ENCODE measurements at regions not wholly inside any gene's neighbourhood (a gene's known extent, or its start where the extent isn't known, plus 50 kb on each side); places are given as distances from the start of the nearest gene placed in this dataset.

DNA sequence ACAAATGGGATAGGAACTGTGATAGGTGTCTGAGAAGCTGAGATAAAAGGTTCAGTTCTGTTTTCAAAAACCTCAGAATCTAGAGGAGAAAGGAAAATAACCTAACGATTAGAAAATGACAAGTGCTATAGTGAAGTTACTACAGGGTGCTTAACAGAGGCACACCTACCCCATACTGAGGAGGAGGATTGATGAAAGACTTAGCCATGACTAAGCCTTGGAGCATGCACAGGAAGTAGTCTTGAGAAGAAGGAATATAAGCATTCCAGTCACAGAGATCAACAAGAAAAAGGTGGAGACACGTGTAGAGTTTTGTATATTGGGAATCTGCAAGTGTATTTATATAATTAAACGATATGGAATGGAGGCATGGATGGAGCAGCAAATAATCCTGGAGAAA lies 1225.5 kb upstream of the CELF2 start:
- H2AK5ac ChIP-seq (ENCODE audit: low read depth, low read length) = no peak overlapping the region
- no peak overlapping the region for H3K56ac ChIP-seq (ENCODE audit: extremely low read depth, insufficient read depth, low read length)
- no peak overlapping the region for H2BK20ac ChIP-seq (ENCODE audit: low read depth, low read length)
- no peak overlapping the region for H3K27ac ChIP-seq (ENCODE audit: insufficient read depth, low read length)
- H2BK15ac ChIP-seq (ENCODE audit: low read depth, low read length) = no peak overlapping the region
- H4K8ac ChIP-seq (ENCODE audit: low read depth in 2 of 2, low read length in 2 of 2) = no peak overlapping the region
- no peak overlapping the region for H3K18ac ChIP-seq (ENCODE audit: low read depth, low read length)
- POLR2A ChIA-PET (ENCODE audit: unreplicated experiment) = no interaction called here
- no peak overlapping the region for H4K91ac ChIP-seq (ENCODE audit: insufficient read depth, low read depth, low read length)
- H2BK5ac ChIP-seq (ENCODE audit: low read depth, low read length, poor library complexity, severe bottlenecking) = no peak overlapping the region
- no peak overlapping the region for H3K4me2 ChIP-seq (ENCODE audit: low read depth, low read length)
- no peak overlapping the region for H3K23ac ChIP-seq (ENCODE audit: low read depth, low read length)
- no peak overlapping the region for H2AK9ac ChIP-seq (replicated peaks; ENCODE audit: low read depth, low read length, poor library complexity)
- in situ Hi-C loops (cut with MboI; ENCODE audit: low sequenced_read_pairs) (no loop called here), dilution Hi-C loops (cut with HindIII; ENCODE audit: low sequenced_read_pairs, unreplicated experiment) (no loop called here), intact Hi-C loops (cut with micrococcal nuclease) (no loop called here)
- H3K9ac ChIP-seq (ENCODE audit: low read depth, low read length) = no peak overlapping the region
- no peaks in the 10 kb centered on the region for H3K27me3 ChIP-seq (ENCODE audit: control insufficient read depth, insufficient read depth, low read length)
- no peaks in the 10 kb centered on the region for H3K4me1 ChIP-seq (ENCODE audit: control insufficient read depth, insufficient read depth, low read length)
- no TSS peak for BruUV-seq (replicated peaks)
- no peak overlapping the region for H3K4ac ChIP-seq (ENCODE audit: low read depth, low read length)
- no peaks in the 10 kb centered on the region for H3K9me1 ChIP-seq (ENCODE audit: insufficient read depth, low read length)
- TF ChIP-seq MXI1 (IDR thresholded peaks at IDR 0.05; ENCODE audit: borderline replicate concordance, low read depth, low read length) (no peak), CHD1 (IDR thresholded peaks at IDR 0.05; ENCODE audit: low read depth, low read length) (no peak), POLR2A (IDR thresholded peaks at IDR 0.05; ENCODE audit: low read depth, low read length) (no peak), RAD21 (IDR thresholded peaks at IDR 0.05; ENCODE audit: low read length) (no peak), MAFK (IDR thresholded peaks at IDR 0.05; ENCODE audit: low read depth, low read length) (no peak), NFE2L2 (IDR thresholded peaks at IDR 0.05; ENCODE audit: low read depth, low read length) (no peak), BHLHE40 (IDR thresholded peaks at IDR 0.05; ENCODE audit: low read depth, low read length) (no peak), RFX5 (IDR thresholded peaks at IDR 0.05; ENCODE audit: low read depth, low read length) (no peak)
- TF ChIP-seq, protein P1, sequence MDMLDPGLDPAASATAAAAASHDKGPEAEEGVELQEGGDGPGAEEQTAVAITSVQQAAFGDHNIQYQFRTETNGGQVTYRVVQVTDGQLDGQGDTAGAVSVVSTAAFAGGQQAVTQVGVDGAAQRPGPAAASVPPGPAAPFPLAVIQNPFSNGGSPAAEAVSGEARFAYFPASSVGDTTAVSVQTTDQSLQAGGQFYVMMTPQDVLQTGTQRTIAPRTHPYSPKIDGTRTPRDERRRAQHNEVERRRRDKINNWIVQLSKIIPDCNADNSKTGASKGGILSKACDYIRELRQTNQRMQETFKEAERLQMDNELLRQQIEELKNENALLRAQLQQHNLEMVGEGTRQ (IDR thresholded peaks at IDR 0.05; ENCODE audit: low read depth, low read length) = no peak
- TF ChIP-seq, protein P2, sequence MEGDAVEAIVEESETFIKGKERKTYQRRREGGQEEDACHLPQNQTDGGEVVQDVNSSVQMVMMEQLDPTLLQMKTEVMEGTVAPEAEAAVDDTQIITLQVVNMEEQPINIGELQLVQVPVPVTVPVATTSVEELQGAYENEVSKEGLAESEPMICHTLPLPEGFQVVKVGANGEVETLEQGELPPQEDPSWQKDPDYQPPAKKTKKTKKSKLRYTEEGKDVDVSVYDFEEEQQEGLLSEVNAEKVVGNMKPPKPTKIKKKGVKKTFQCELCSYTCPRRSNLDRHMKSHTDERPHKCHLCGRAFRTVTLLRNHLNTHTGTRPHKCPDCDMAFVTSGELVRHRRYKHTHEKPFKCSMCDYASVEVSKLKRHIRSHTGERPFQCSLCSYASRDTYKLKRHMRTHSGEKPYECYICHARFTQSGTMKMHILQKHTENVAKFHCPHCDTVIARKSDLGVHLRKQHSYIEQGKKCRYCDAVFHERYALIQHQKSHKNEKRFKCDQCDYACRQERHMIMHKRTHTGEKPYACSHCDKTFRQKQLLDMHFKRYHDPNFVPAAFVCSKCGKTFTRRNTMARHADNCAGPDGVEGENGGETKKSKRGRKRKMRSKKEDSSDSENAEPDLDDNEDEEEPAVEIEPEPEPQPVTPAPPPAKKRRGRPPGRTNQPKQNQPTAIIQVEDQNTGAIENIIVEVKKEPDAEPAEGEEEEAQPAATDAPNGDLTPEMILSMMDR (conservative IDR thresholded peaks at IDR 0.05; ENCODE audit: low read depth, low read length) = no peak
- H3K79me1 ChIP-seq (ENCODE audit: low read depth in 1 of 2, low read length in 2 of 2) = no peaks in the 10 kb centered on the region
- H3K14ac ChIP-seq (replicated peaks; ENCODE audit: low read depth, low read length) = no peak overlapping the region
- DNase-seq (peak; percentile 37), ATAC-seq (ENCODE audit: low read depth) (no peak)
- H3K36me3 ChIP-seq (ENCODE audit: control insufficient read depth, insufficient read depth, low read length) = no peaks in the 10 kb centered on the region
- H4K20me1 ChIP-seq (ENCODE audit: insufficient read depth, low read length) = no peaks in the 10 kb centered on the region
- WGBS, 2 experiments (ENCODE audit: extremely low coverage in 2 of 2, insufficient read length in 1 of 2) = 67% methylated on average over 2 of the region's 3 CpGs; no CpG with 5 or more reads in 1 of the 2 experiments
- CTCF ChIA-PET = no interaction called here
- H2BK120ac ChIP-seq (ENCODE audit: low read depth, low read length) = no peak overlapping the region
- no peak overlapping the region for H2AFZ ChIP-seq (replicated peaks; ENCODE audit: low read length, poor library complexity)
- H4K5ac ChIP-seq (ENCODE audit: low read depth, low read length) = no peak overlapping the region
- H3K9me3 ChIP-seq (ENCODE audit: control insufficient read depth, insufficient read depth, low read length) = no peaks in the 10 kb centered on the region
- H3K4me3 ChIP-seq (ENCODE audit: insufficient read depth, low read depth, low read length) = no peak overlapping the region

Data from IMR-90 (cell line).